Loucy (cell line): ENCODE measurements at regions not wholly inside any gene's neighbourhood (a gene's known extent, or its start where the extent isn't known, plus 50 kb on each side); places are given as distances from the start of the nearest gene placed in this dataset.

ENCODE experiments used
- H2AFZ ChIP-seq: fragments of 200-600 bp; sonication (generic); 2 replicates; pipeline ENCODE4 v1.6.0; 2016; ENCODE audit warnings: antibody characterized with exemption, mild to moderate bottlenecking, low read length, moderate library complexity
- H3F3A ChIP-seq: fragments of 200-600 bp; 2 replicates; pipeline ENCODE4 v1.6.0; 2016; ENCODE audit warnings: antibody characterized with exemption, low read depth, mild to moderate bottlenecking
- H3K27me3 ChIP-seq: fragments of 200-600 bp; sonication (generic); 2 replicates; pipeline ENCODE4 v1.6.1; 2014; ENCODE audit warnings: low read length, mild to moderate bottlenecking; ENCODE audit not compliant: insufficient read depth, poor library complexity, severe bottlenecking
- H3K36me3 ChIP-seq: fragments of 200-600 bp; sonication (generic); 2 replicates; pipeline ENCODE4 v1.6.1; 2016; ENCODE audit warnings: low read length; ENCODE audit not compliant: insufficient read depth
- H3K4me1 ChIP-seq: fragments of 200-600 bp; sonication (generic); 2 replicates; pipeline ENCODE4 v1.5.1; 2014; ENCODE audit warnings: low read length, mild to moderate bottlenecking; ENCODE audit not compliant: insufficient read depth, poor library complexity, severe bottlenecking
- H3K4me2 ChIP-seq: fragments of 200-600 bp; sonication (generic); 2 replicates; pipeline ENCODE4 v1.6.0; 2014; ENCODE audit warnings: antibody characterized with exemption, low read length, low read depth, mild to moderate bottlenecking; ENCODE audit not compliant: poor library complexity, severe bottlenecking
- H3K4me3 ChIP-seq: fragments of 200-600 bp; sonication (generic); 2 replicates; pipeline ENCODE4 v1.5.1; 2014; ENCODE audit warnings: low read length, mild to moderate bottlenecking, mixed read lengths; ENCODE audit not compliant: poor library complexity, severe bottlenecking
- H3K79me2 ChIP-seq: fragments of 200-600 bp; sonication (generic); 2 replicates; pipeline ENCODE4 v1.6.1; 2014; ENCODE audit warnings: low read length; ENCODE audit not compliant: insufficient read depth
- H3K9ac ChIP-seq: fragments of 200-600 bp; sonication (generic); 2 replicates; pipeline ENCODE4 v1.6.0; 2014; ENCODE audit warnings: mild to moderate bottlenecking, low read depth, low read length, moderate library complexity; ENCODE audit not compliant: poor library complexity, severe bottlenecking
- H3K9me2 ChIP-seq: fragments of 200-600 bp; sonication (generic); replicated peaks from 2 replicates; pipeline ENCODE4 v1.6.1; 2016; ENCODE audit warnings: low read depth, low read length, mixed read lengths
- H3K9me3 ChIP-seq: fragments of 200-600 bp; sonication (generic); 2 replicates; pipeline ENCODE4 v1.6.1; 2014; ENCODE audit warnings: mild to moderate bottlenecking, antibody characterized with exemption, low read length, low read depth; ENCODE audit not compliant: insufficient read depth
- H4K20me1 ChIP-seq: fragments of 200-600 bp; sonication (generic); 2 replicates; pipeline ENCODE4 v1.6.0; 2014; ENCODE audit warnings: antibody characterized with exemption, low read length, mild to moderate bottlenecking; ENCODE audit not compliant: insufficient read depth, poor library complexity, severe bottlenecking
- EZH2phosphoT487 ChIP-seq: fragments of 200-600 bp; IDR thresholded peaks from 2 replicates; pipeline ENCODE4 v1.6.1; 2018; ENCODE audit warnings: antibody characterized with exemption, mild to moderate bottlenecking, moderate library complexity, borderline replicate concordance
- TF ChIP-seq, protein P1 (sequence below): fragments of 200-600 bp; sonication (generic); conservative IDR thresholded peaks from 2 replicates; pipeline ENCODE4 v1.5.1; 2014; ENCODE audit warnings: mild to moderate bottlenecking, antibody characterized with exemption, low read length

DNA sequence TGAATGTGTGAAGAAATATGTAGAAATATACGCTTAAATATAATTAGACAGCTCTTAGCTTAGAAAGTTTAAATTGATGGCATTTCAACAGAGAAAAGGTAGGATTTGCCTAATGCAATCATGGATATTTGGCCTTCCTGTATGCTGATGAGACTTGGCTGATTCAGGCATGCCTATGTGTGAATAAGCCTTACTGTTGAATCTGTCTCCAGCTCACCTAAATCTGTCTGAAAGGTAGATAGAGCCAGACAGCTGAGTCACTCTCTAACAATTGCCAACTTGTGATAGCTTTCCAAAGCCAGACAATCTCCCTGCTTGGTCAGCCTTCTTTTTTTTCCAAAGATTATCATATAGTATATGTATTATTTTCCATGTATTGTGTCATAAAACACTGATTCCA, 92.8 kb upstream of the FLRT2 start:
- H2AFZ ChIP-seq = no peak overlapping the region
- H3K36me3 ChIP-seq = no peaks in the 10 kb centered on the region
- no peaks in the 10 kb centered on the region for H4K20me1 ChIP-seq
- H3F3A ChIP-seq = no peaks in the 10 kb centered on the region
- H3K27me3 ChIP-seq = no peaks in the 10 kb centered on the region
- no peak overlapping the region for H3K4me2 ChIP-seq
- TF ChIP-seq, protein P1, sequence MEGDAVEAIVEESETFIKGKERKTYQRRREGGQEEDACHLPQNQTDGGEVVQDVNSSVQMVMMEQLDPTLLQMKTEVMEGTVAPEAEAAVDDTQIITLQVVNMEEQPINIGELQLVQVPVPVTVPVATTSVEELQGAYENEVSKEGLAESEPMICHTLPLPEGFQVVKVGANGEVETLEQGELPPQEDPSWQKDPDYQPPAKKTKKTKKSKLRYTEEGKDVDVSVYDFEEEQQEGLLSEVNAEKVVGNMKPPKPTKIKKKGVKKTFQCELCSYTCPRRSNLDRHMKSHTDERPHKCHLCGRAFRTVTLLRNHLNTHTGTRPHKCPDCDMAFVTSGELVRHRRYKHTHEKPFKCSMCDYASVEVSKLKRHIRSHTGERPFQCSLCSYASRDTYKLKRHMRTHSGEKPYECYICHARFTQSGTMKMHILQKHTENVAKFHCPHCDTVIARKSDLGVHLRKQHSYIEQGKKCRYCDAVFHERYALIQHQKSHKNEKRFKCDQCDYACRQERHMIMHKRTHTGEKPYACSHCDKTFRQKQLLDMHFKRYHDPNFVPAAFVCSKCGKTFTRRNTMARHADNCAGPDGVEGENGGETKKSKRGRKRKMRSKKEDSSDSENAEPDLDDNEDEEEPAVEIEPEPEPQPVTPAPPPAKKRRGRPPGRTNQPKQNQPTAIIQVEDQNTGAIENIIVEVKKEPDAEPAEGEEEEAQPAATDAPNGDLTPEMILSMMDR = no peak
- TF ChIP-seq EZH2phosphoT487 = no peak
- H3K4me3 ChIP-seq = no peak overlapping the region
- no peaks in the 10 kb centered on the region for H3K9me2 ChIP-seq
- no peak overlapping the region for H3K9ac ChIP-seq
- H3K4me1 ChIP-seq = no peaks in the 10 kb centered on the region
- H3K9me3 ChIP-seq = no peaks in the 10 kb centered on the region
- no peaks in the 10 kb centered on the region for H3K79me2 ChIP-seq

GRCh38 chr14:85438001-85438400, 91.9 kb upstream of the FLRT2 start:
- TF ChIP-seq, protein P1 = no peak
- TF ChIP-seq EZH2phosphoT487 = no peak
- H3K9me3 ChIP-seq = no peaks in the 10 kb centered on the region
- H3K4me1 ChIP-seq = no peaks in the 10 kb centered on the region
- H2AFZ ChIP-seq = no peak overlapping the region
- H3K4me2 ChIP-seq = no peak overlapping the region
- no peaks in the 10 kb centered on the region for H3K79me2 ChIP-seq
- H3K9me2 ChIP-seq = no peaks in the 10 kb centered on the region
- no peak overlapping the region for H3K9ac ChIP-seq
- no peaks in the 10 kb centered on the region for H3F3A ChIP-seq
- no peaks in the 10 kb centered on the region for H3K36me3 ChIP-seq
- no peaks in the 10 kb centered on the region for H3K27me3 ChIP-seq
- no peak overlapping the region for H3K4me3 ChIP-seq
- H4K20me1 ChIP-seq = no peaks in the 10 kb centered on the region

DNA sequence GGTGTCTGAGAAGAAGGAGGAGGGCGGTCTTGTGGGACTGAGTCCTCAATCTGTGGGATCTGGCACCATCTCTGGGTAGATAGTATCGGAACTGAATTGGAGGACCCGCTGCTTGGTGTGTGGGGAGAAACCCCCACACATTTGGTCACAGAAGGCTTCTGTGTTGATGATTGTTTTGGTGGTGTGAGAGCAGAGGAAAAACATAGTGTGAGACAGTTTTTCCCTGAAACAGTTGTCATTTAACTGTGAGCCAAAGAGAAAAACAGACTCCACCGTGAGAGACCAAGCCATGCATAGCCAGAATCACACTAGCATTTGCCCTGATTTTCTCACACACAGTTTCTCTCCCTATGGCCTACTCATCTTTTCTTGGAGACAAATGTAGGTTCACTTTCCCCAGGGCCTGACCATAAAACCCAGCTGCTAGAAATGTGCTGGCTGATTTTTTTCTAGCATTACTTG, 91.4 kb upstream of the FLRT2 start:
- no peaks in the 10 kb centered on the region for H3K36me3 ChIP-seq
- no peaks in the 10 kb centered on the region for H3K27me3 ChIP-seq
- no peak overlapping the region for H3K9ac ChIP-seq
- no peaks in the 10 kb centered on the region for H3K9me3 ChIP-seq
- H3K4me2 ChIP-seq = no peak overlapping the region
- TF ChIP-seq, protein P1 = no peak
- TF ChIP-seq EZH2phosphoT487 = no peak
- no peaks in the 10 kb centered on the region for H4K20me1 ChIP-seq
- no peaks in the 10 kb centered on the region for H3K79me2 ChIP-seq
- no peak overlapping the region for H2AFZ ChIP-seq
- no peak overlapping the region for H3K4me3 ChIP-seq
- no peaks in the 10 kb centered on the region for H3F3A ChIP-seq
- H3K4me1 ChIP-seq = no peaks in the 10 kb centered on the region
- H3K9me2 ChIP-seq = no peaks in the 10 kb centered on the region
